Keratinocyte (primary cell): ENCODE measurements at regions not wholly inside any gene's neighbourhood (a gene's known extent, or its start where the extent isn't known, plus 50 kb on each side); places are given as distances from the start of the nearest gene placed in this dataset.

Experiments
- CTCF ChIP-seq, 3 experiments: IDR thresholded peaks in 1 of 3; conservative IDR thresholded peaks in 1 of 3; optimal IDR thresholded peaks in 1 of 3; 2 replicates in 2 of 3; 3 replicates in 1 of 3; pipeline versions ENCODE3 to v1.5.1; 2011; ENCODE audit warnings: low read length in 3 of 3, mild to moderate bottlenecking in 3 of 3, moderate library complexity in 2 of 3, control low read depth in 1 of 3, inconsistent platforms in 1 of 3; ENCODE audit not compliant: insufficient read depth in 2 of 3; ENCODE audit errors: extremely low read depth in 1 of 3
- EZH2 ChIP-seq: IDR thresholded peaks from one replicate; pipeline ENCODE4 v1.6.1; 2012; ENCODE audit warnings: inconsistent platforms, mild to moderate bottlenecking, low read length, moderate library complexity

- TF ChIP-seq CTCF (optimal IDR thresholded peaks at IDR 0.05 in 1 of 3, IDR thresholded peaks at IDR 0.05 in 1 of 3, conservative IDR thresholded peaks at IDR 0.05 in 1 of 3; ENCODE audit: extremely low read depth in 1 of 3, insufficient read depth in 2 of 3, low read length in 3 of 3) (no peak), EZH2 (no peak)
Measured at GRCh38 chr4:127580891-127581290, 51.9 kb upstream of the INTU start.
